HG03095 (cell line): ENCODE measurements at regions not wholly inside any gene's neighbourhood (a gene's known extent, or its start where the extent isn't known, plus 50 kb on each side); places are given as distances from the start of the nearest gene placed in this dataset.
"Not testable (repeated sequence)": the region's sequence is repeated elsewhere in the genome, so short reads cannot be mapped to it uniquely, and the experiment has no call there.

Experiments
- ATAC-seq: cut with Tn5 transposase; IDR thresholded peaks from one replicate; pipeline ENCODE4 v1.9.1; 2021; ENCODE audit warnings: moderate library complexity; ENCODE audit not compliant: unreplicated experiment

- ATAC-seq: peak; percentile 56
Observed at GRCh38 chr6:128600397-128600951, 80.1 kb upstream of the PTPRK start.

GRCh38 chr6:128599036-128599435, 78.6 kb upstream of the PTPRK start:
- ATAC-seq: no peak

DNA sequence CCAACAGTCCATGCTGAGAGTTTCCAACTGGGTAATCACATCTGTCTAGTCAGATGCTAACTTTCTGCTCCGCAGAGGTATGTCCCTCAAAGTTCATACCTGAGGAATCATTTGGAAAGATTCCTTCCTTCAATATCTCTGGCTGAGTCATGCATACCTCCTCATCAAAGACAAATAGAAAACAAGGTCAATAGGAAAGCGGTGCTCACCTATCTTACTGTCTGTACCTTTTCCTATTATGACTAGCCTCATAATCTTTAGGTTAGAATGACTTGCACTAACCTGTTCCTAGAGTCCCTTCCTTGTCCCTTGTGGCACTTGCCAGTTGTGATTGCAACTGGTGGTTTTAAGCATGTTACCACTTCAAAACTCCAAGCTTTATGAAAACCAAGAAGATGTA, 78.2 kb upstream of the PTPRK start:
- ATAC-seq: no peak

DNA sequence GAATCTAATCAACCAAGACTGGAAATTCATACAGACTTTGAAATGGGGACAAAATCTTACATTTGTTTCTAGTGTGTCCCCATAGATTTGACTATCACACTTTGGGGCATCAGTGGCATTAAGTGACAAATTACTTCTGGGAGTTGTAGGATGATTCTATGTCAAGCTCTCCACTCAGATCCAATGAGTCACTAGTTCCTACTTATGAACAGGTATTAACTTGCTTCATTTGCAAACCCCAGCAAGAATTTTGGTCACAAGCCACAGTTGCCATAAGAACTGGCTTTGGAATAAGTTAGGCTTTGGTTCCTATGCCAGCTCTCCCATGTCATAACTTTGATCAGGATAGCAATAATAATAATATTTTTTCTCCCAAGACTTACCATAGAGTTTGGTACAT, 77.6 kb upstream of the PTPRK start:
- no peak for ATAC-seq

DNA sequence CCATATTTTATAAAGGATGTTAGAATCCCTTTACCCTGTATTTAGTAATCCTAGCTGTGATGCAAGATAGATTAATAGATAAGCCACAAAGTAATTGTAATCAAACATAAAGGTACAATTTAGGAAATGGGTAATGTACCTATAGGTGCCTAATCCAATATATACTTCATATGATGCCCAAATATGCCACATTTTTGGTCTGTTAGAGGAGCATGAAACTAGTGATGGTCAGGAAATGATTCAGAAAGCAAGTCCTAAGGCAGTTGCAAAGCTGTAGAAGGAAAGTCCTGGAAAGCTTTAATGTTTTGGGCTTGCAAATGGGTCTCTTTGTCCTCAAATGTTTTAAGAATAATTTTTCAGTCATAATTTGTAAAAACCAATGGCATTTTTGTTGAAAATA, 76.6 kb upstream of the PTPRK start:
- no peak for ATAC-seq

- ATAC-seq: no peak
Observed at GRCh38 chr6:128595544-128595943, 75.1 kb upstream of the PTPRK start.

DNA sequence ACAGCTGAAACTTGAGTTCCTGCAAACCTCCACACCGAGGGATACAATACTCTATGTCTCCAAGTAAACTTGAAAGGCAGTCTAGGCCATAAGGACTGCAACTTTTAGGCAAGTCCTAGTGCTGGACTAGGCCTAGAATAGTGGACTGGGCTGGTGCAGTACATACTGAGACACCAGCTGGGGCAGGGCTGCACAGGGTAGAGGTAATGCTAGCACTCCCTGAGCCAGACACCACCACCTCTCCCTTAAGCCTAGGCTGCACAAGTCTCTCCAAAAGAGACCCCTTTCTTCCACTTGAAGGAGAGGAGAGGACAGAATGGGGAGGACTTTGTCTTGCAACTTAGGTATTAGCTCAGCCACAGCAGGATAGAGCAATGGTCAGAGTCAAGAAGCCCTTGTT, 65.7 kb upstream of the PTPRK start:
- ATAC-seq: no peak

DNA sequence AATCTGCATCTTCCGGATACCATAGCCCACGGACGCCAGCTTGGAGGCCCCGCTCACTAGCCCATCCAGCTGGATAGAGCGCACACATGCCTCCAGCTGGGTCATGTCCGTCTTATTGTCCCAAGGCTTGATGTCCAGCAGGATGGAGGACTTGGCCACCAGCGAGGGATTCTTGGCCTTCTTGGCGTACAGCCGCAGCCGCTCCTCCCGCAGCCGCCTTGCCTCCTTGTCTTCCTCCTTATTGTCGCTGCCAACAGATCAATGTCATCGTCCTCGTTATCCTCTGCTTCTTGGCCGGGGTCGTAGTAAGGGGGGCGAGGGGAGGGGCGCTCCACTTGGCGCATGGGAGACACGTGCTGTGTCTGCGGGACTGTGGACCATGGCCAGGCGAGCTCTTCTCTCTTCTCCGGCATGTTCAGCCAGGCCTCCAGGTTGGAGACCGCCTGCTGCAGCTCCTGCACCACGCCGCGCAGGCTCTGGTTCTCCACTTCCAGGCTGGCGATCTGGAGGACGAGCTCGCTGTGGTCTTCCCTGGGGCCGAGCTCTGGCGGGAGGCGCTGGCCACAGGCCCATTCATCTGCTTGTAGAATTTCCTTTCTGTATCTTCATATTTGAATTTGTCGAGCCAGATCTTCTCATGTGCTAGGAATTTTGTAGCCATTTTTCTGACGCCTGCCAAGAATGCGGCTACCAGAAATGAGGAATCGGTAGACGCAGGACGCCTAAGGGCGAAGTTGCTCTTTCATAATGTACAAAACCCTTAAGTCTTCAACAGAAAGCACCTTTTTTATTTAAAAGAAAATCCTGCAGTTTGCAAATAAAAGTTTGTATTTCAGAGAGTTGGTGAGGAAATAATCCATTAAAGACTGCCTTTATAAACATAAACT, 60.1 kb upstream of the PTPRK start:
- no peak for ATAC-seq

DNA sequence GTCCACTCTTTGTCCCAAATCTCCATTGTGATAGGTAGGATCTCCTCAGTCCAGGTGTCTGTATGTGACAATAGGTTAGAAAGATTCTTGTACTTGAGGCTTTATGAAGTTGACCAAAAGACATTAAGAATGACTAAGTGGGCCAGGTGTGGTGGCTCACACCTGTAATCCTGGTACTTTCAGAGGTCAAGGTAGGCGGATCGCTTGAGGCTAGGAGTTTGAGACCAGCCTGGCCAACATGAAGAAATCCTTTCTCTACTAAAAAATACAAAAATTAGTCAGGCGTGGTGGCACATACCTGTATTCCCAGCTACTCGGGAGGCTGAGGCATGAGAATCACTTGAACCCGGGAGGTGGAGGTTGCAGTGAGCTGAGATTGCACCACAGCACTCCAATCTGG, 54.9 kb upstream of the PTPRK start:
- not testable (repeated sequence) for ATAC-seq

- no peak for ATAC-seq
Observed at GRCh38 chr6:128574402-128574801, 54.0 kb upstream of the PTPRK start.

GRCh38 chr6:128573036-128573435, 52.6 kb upstream of the PTPRK start:
- no peak for ATAC-seq

GRCh38 chr6:128572294-128572693, 51.9 kb upstream of the PTPRK start:
- no peak for ATAC-seq

DNA sequence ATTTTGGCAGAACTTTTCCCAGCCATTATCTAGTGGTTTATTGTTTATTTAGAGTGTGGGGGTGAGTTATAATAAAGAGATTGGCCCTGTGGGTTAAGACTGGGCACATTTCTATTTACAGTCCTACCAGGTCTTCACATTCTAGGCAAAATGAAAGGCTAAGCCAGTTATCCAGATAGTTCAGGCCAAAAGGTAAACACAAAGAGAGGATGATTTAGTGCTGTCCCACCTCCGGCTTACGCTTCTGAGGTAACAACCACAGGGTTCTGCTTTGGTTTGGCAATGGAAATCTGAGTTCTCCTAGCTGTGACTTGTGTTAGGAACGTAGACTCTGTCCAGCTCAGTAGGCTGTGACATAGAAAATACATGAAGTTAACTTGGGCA, 50.3 kb upstream of the PTPRK start:
- ATAC-seq: no peak

GRCh38 chr6:128569732-128570679, 49.6 kb upstream of the PTPRK start:
- ATAC-seq: no peak
